DMS114 treated with DMSO at 0.1 percent for 48 hours (cell line): ENCODE measurements at regions not wholly inside any gene's neighbourhood (a gene's known extent, or its start where the extent isn't known, plus 50 kb on each side); places are given as distances from the start of the nearest gene placed in this dataset.

ENCODE experiments used
- DNase-seq: peaks from one replicate; lab custom pipeline; 2025; ENCODE audit not compliant: unreplicated experiment; lab: John Stamatoyannopoulos, UW

GRCh38 chr4:11622961-11623725 lies 194.4 kb upstream of the HS3ST1 start:
- no peak for DNase-seq

GRCh38 chr4:11620861-11621260 lies 192.2 kb upstream of the HS3ST1 start:
- no peak for DNase-seq

GRCh38 chr4:11618666-11619282 lies 190.1 kb upstream of the HS3ST1 start:
- no peak for DNase-seq

GRCh38 chr4:11616856-11617255 lies 188.2 kb upstream of the HS3ST1 start:
- DNase-seq = no peak

GRCh38 chr4:11615601-11616000 lies 186.9 kb upstream of the HS3ST1 start:
- DNase-seq = no peak

- no peak for DNase-seq
Observed at GRCh38 chr4:11614426-11614825, 185.7 kb upstream of the HS3ST1 start.

GRCh38 chr4:11611868-11612267 lies 183.2 kb upstream of the HS3ST1 start:
- DNase-seq = no peak

GRCh38 chr4:11609751-11610150 lies 181.1 kb upstream of the HS3ST1 start:
- no peak for DNase-seq

- no peak for DNase-seq
Observed at GRCh38 chr4:11608992-11609391, 180.3 kb upstream of the HS3ST1 start.

GRCh38 chr4:11606078-11606477 lies 177.4 kb upstream of the HS3ST1 start:
- DNase-seq = no peak

- no peak for DNase-seq
Observed at GRCh38 chr4:11605597-11605996, 176.9 kb upstream of the HS3ST1 start.

- DNase-seq = no peak
Observed at GRCh38 chr4:11604821-11605220, 176.1 kb upstream of the HS3ST1 start.

- no peak for DNase-seq
Observed at GRCh38 chr4:11603591-11604194, 175.0 kb upstream of the HS3ST1 start.

- DNase-seq = no peak
Observed at GRCh38 chr4:11602606-11603340, 174.1 kb upstream of the HS3ST1 start.

GRCh38 chr4:11599064-11599463 lies 170.4 kb upstream of the HS3ST1 start:
- DNase-seq = no peak

- no peak for DNase-seq
Observed at GRCh38 chr4:11598591-11598990, 169.9 kb upstream of the HS3ST1 start.

- no peak for DNase-seq
Observed at GRCh38 chr4:11597506-11597905, 168.8 kb upstream of the HS3ST1 start.

GRCh38 chr4:11596989-11597388 lies 168.3 kb upstream of the HS3ST1 start:
- no peak for DNase-seq

- no peak for DNase-seq
Observed at GRCh38 chr4:11593576-11594116, 165.0 kb upstream of the HS3ST1 start.

GRCh38 chr4:11592276-11592675 lies 163.6 kb upstream of the HS3ST1 start:
- no peak for DNase-seq

GRCh38 chr4:11590132-11590531 lies 161.4 kb upstream of the HS3ST1 start:
- DNase-seq = no peak
